OCI-LY7 (cell line): ENCODE measurements at regions not wholly inside any gene's neighbourhood (a gene's known extent, or its start where the extent isn't known, plus 50 kb on each side); places are given as distances from the start of the nearest gene placed in this dataset.

Source experiments
- CTCF ChIP-seq: fragments of 200-600 bp; sonication (generic); conservative IDR thresholded peaks from 2 replicates; pipeline ENCODE4 v1.5.1; 2014; ENCODE audit warnings: mild to moderate bottlenecking, antibody characterized with exemption, low read length, moderate library complexity, mixed read lengths
- EZH2phosphoT487 ChIP-seq: fragments of 200-600 bp; sonication (generic); IDR thresholded peaks from 2 replicates; pipeline ENCODE4 v1.6.1; 2018; ENCODE audit warnings: low read depth, borderline replicate concordance, mild to moderate bottlenecking, mixed run types, antibody characterized with exemption, low read length, moderate library complexity, mixed read lengths

GRCh38 chr4:180999217-180999616 is 1244.0 kb upstream of the TENM3 start:
- TF ChIP-seq CTCF (no peak), EZH2phosphoT487 (no peak)
